HK-2 (cell line): ENCODE measurements at regions not wholly inside any gene's neighbourhood (a gene's known extent, or its start where the extent isn't known, plus 50 kb on each side); places are given as distances from the start of the nearest gene placed in this dataset.
"Not testable (repeated sequence)": the region's sequence is repeated elsewhere in the genome, so short reads cannot be mapped to it uniquely, and the experiment has no call there.

Experiments
- DNase-seq: peaks from one replicate; pipeline ENCODE4 v3.0.0-alpha.2; 2018; ENCODE audit not compliant: unreplicated experiment

- DNase-seq: no peak
Observed at GRCh38 chr6:53446151-53446550, 97.4 kb upstream of the ELOVL5 start.

- DNase-seq: no peak
Observed at GRCh38 chr6:53441761-53442160, 93.0 kb upstream of the ELOVL5 start.

- DNase-seq: no peak
Observed at GRCh38 chr6:53441035-53441493, 92.3 kb upstream of the ELOVL5 start.

GRCh38 chr6:53440336-53440945, 91.7 kb upstream of the ELOVL5 start:
- DNase-seq: no peak

- no peak for DNase-seq
Observed at GRCh38 chr6:53439556-53439955, 90.8 kb upstream of the ELOVL5 start.

- DNase-seq: peak; percentile 38
Observed at GRCh38 chr6:53437557-53438202, 88.9 kb upstream of the ELOVL5 start.

GRCh38 chr6:53436526-53437303, 88.0 kb upstream of the ELOVL5 start:
- no peak for DNase-seq

GRCh38 chr6:53433951-53434285, 85.2 kb upstream of the ELOVL5 start:
- DNase-seq: no peak

GRCh38 chr6:53433261-53433950, 84.7 kb upstream of the ELOVL5 start:
- DNase-seq: no peak

GRCh38 chr6:53432318-53433161, 83.8 kb upstream of the ELOVL5 start:
- DNase-seq: no peak

- DNase-seq: no peak
Observed at GRCh38 chr6:53431704-53432103, 83.0 kb upstream of the ELOVL5 start.

GRCh38 chr6:53429401-53429800, 80.7 kb upstream of the ELOVL5 start:
- no peak for DNase-seq

- DNase-seq: no peak
Observed at GRCh38 chr6:53428886-53429285, 80.1 kb upstream of the ELOVL5 start.

GRCh38 chr6:53426667-53427270, 78.0 kb upstream of the ELOVL5 start:
- no peak for DNase-seq

GRCh38 chr6:53426117-53426516, 77.4 kb upstream of the ELOVL5 start:
- no peak for DNase-seq

GRCh38 chr6:53424976-53425718, 76.4 kb upstream of the ELOVL5 start:
- DNase-seq: no peak

- DNase-seq: no peak
Observed at GRCh38 chr6:53424300-53424699, 75.5 kb upstream of the ELOVL5 start.

- not testable (repeated sequence) for DNase-seq
Observed at GRCh38 chr6:53423560-53423959, 74.8 kb upstream of the ELOVL5 start.

- no peak for DNase-seq
Observed at GRCh38 chr6:53419026-53419425, 70.3 kb upstream of the ELOVL5 start.

- DNase-seq: no peak
Observed at GRCh38 chr6:53418288-53418687, 69.5 kb upstream of the ELOVL5 start.
